ENCODE measurements at regions not wholly inside any gene's neighbourhood (a gene's known extent, or its start where the extent isn't known, plus 50 kb on each side); places are given as distances from the start of the nearest gene placed in this dataset.
"Not testable (repeated sequence)": the region's sequence is repeated elsewhere in the genome, so short reads cannot be mapped to it uniquely, and the experiment has no call there.

GRCh38 chr15:91414124-91414523 is 314.1 kb downstream of the SV2B start:
- DNase-seq (ENCODE audit: low spot score): no peak

GRCh38 chr15:91415258-91415657 is 315.2 kb downstream of the SV2B start:
- DNase-seq (ENCODE audit: low spot score): not testable (repeated sequence)

GRCh38 chr15:91420689-91421088 is 320.6 kb downstream of the SV2B start:
- no peak for DNase-seq (ENCODE audit: low spot score)

- DNase-seq (ENCODE audit: low spot score): no peak
Measured at GRCh38 chr15:91422797-91423196, 322.7 kb downstream of the SV2B start.

GRCh38 chr15:91424001-91424400 is 323.9 kb downstream of the SV2B start:
- DNase-seq (ENCODE audit: low spot score): no peak

- DNase-seq (ENCODE audit: low spot score): no peak
Measured at GRCh38 chr15:91426412-91426811, 326.4 kb downstream of the SV2B start.

- no peak for DNase-seq (ENCODE audit: low spot score)
Measured at GRCh38 chr15:91429973-91430372, 329.9 kb downstream of the SV2B start.

GRCh38 chr15:91431041-91431715 is 331.1 kb downstream of the SV2B start:
- no peak for DNase-seq (ENCODE audit: low spot score)

- no peak for DNase-seq (ENCODE audit: low spot score)
Measured at GRCh38 chr15:91435113-91435512, 335.1 kb downstream of the SV2B start.

- no peak for DNase-seq (ENCODE audit: low spot score)
Measured at GRCh38 chr15:91444656-91445055, 344.6 kb downstream of the SV2B start.

- peak; percentile 26 for DNase-seq (ENCODE audit: low spot score)
Measured at GRCh38 chr15:91445695-91446228, 345.7 kb downstream of the SV2B start.

GRCh38 chr15:91447991-91448644 is 348.1 kb downstream of the SV2B start:
- no peak for DNase-seq (ENCODE audit: low spot score)

GRCh38 chr15:91453376-91453775 is 353.3 kb downstream of the SV2B start:
- not testable (repeated sequence) for DNase-seq (ENCODE audit: low spot score)

- DNase-seq (ENCODE audit: low spot score): no peak
Measured at GRCh38 chr15:91456251-91456718, 356.2 kb downstream of the SV2B start.

- no peak for DNase-seq (ENCODE audit: low spot score)
Measured at GRCh38 chr15:91456921-91457320, 356.9 kb downstream of the SV2B start.

GRCh38 chr15:91461377-91461776 is 361.3 kb downstream of the SV2B start:
- DNase-seq (ENCODE audit: low spot score): no peak

GRCh38 chr15:91465086-91465485 is 365.0 kb downstream of the SV2B start:
- DNase-seq (ENCODE audit: low spot score): no peak

- DNase-seq (ENCODE audit: low spot score): no peak
Measured at GRCh38 chr15:91465696-91466095, 365.6 kb downstream of the SV2B start.

GRCh38 chr15:91468871-91469580 is 369.0 kb downstream of the SV2B start:
- no peak for DNase-seq (ENCODE audit: low spot score)

GRCh38 chr15:91469632-91470567 is 369.8 kb downstream of the SV2B start:
- no peak for DNase-seq (ENCODE audit: low spot score)

GRCh38 chr15:91471468-91471867 is 371.4 kb downstream of the SV2B start:
- no peak for DNase-seq (ENCODE audit: low spot score)

All from umbilical cord (tissue), 1 donor.